GM18909 (cell line): ENCODE measurements at regions not wholly inside any gene's neighbourhood (a gene's known extent, or its start where the extent isn't known, plus 50 kb on each side); places are given as distances from the start of the nearest gene placed in this dataset.
"Not testable (repeated sequence)": the region's sequence is repeated elsewhere in the genome, so short reads cannot be mapped to it uniquely, and the experiment has no call there.

Experiments used
- ATAC-seq: cut with Tn5 transposase; IDR thresholded peaks from one replicate; pipeline ENCODE4 v1.9.1; 2021; ENCODE audit warnings: mild to moderate bottlenecking; ENCODE audit not compliant: unreplicated experiment, poor library complexity

GRCh38 chr4:159715180-159715579 is 612.3 kb downstream of the RAPGEF2 start:
- not testable (repeated sequence) for ATAC-seq

GRCh38 chr4:159719531-159719930 is 616.7 kb downstream of the RAPGEF2 start:
- ATAC-seq, result no peak

- no peak for ATAC-seq
These were observed 619.2 kb downstream of the RAPGEF2 start for GRCh38 chr4:159722052-159722451.

GRCh38 chr4:159722918-159723317 is 620.0 kb downstream of the RAPGEF2 start:
- ATAC-seq, result no peak

GRCh38 chr4:159723341-159724048 is 620.6 kb downstream of the RAPGEF2 start:
- no peak for ATAC-seq

- ATAC-seq, result no peak
These were observed 622.7 kb downstream of the RAPGEF2 start for GRCh38 chr4:159725571-159725970.

- ATAC-seq, result no peak
These were observed 632.7 kb downstream of the RAPGEF2 start for GRCh38 chr4:159735281-159736207.

- ATAC-seq, result no peak
These were observed 633.5 kb downstream of the RAPGEF2 start for GRCh38 chr4:159736411-159736810.

- ATAC-seq, result no peak
These were observed 641.1 kb downstream of the RAPGEF2 start for GRCh38 chr4:159743971-159744370.

- ATAC-seq, result no peak
These were observed 645.1 kb downstream of the RAPGEF2 start for GRCh38 chr4:159747983-159748382.

- ATAC-seq, result no peak
These were observed 646.1 kb downstream of the RAPGEF2 start for GRCh38 chr4:159748834-159749444.

- ATAC-seq, result no peak
These were observed 654.6 kb downstream of the RAPGEF2 start for GRCh38 chr4:159757499-159757898.

GRCh38 chr4:159758061-159758460 is 655.2 kb downstream of the RAPGEF2 start:
- ATAC-seq, result no peak

- no peak for ATAC-seq
These were observed 659.8 kb downstream of the RAPGEF2 start for GRCh38 chr4:159762672-159763071.

- ATAC-seq, result peak; percentile 84
These were observed 661.6 kb downstream of the RAPGEF2 start for GRCh38 chr4:159764343-159764952.

- no peak for ATAC-seq
These were observed 662.5 kb downstream of the RAPGEF2 start for GRCh38 chr4:159765382-159765781.

GRCh38 chr4:159766241-159766640 is 663.4 kb downstream of the RAPGEF2 start:
- no peak for ATAC-seq

GRCh38 chr4:159767406-159767805 is 664.5 kb downstream of the RAPGEF2 start:
- no peak for ATAC-seq

GRCh38 chr4:159768016-159768415 is 665.1 kb downstream of the RAPGEF2 start:
- no peak for ATAC-seq

GRCh38 chr4:159770401-159770800 is 667.5 kb downstream of the RAPGEF2 start:
- no peak for ATAC-seq

- no peak for ATAC-seq
These were observed 668.1 kb downstream of the RAPGEF2 start for GRCh38 chr4:159770969-159771368.
